ENCODE measurements at regions not wholly inside any gene's neighbourhood (a gene's known extent, or its start where the extent isn't known, plus 50 kb on each side); places are given as distances from the start of the nearest gene placed in this dataset.

DNA sequence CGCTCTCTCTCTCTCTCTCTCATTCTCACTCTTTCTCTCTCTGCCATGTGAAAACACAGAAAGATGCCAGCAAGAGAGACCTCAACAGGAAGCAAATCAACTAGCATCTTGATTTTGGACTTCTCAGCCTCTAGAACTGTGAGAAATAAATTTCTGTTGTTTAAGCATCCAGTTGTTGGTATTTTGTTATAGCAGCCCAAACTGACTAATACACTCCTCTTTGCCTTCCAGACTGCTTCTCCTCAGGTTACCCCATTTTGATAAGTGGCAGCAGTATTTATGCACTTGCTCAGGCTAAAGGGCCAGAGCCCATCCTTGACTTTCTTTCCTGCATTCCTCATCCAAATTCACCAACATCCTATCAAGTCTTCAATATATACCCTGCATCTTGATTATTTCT, 76.6 kb upstream of the NANOGP8 start:
- Histone ChIP-seq H3K4me3 (ENCODE audit: low read length) (no peak overlapping the region), H3F3A (ENCODE audit: insufficient read depth, low read length, poor library complexity, severe bottlenecking) (no peaks in the 10 kb centered on the region), H3K9me3 (ENCODE audit: low read length) (no peaks in the 10 kb centered on the region), H3K27me3 (ENCODE audit: insufficient read depth, low read depth, low read length) (no peaks in the 10 kb centered on the region), H3K4me2 (ENCODE audit: low read length) (no peak overlapping the region), H3K9me2 (ENCODE audit: insufficient read depth, low read length) (no peaks in the 10 kb centered on the region), H4K20me1 (ENCODE audit: insufficient read depth) (no peaks in the 10 kb centered on the region), H2AFZ (ENCODE audit: low read depth, low read length) (no peak overlapping the region), H3K27ac (ENCODE audit: low read length) (no peak overlapping the region), H3K79me2 (replicated peaks; ENCODE audit: insufficient read depth, low read length) (no peaks in the 10 kb centered on the region), H3K36me3 (ENCODE audit: insufficient read depth, low read length) (no peaks in the 10 kb centered on the region), H3K9ac (ENCODE audit: low read length) (no peak overlapping the region)
- no peak for TF ChIP-seq RAD21 (conservative IDR thresholded peaks at IDR 0.05)
- TF ChIP-seq, protein P1, sequence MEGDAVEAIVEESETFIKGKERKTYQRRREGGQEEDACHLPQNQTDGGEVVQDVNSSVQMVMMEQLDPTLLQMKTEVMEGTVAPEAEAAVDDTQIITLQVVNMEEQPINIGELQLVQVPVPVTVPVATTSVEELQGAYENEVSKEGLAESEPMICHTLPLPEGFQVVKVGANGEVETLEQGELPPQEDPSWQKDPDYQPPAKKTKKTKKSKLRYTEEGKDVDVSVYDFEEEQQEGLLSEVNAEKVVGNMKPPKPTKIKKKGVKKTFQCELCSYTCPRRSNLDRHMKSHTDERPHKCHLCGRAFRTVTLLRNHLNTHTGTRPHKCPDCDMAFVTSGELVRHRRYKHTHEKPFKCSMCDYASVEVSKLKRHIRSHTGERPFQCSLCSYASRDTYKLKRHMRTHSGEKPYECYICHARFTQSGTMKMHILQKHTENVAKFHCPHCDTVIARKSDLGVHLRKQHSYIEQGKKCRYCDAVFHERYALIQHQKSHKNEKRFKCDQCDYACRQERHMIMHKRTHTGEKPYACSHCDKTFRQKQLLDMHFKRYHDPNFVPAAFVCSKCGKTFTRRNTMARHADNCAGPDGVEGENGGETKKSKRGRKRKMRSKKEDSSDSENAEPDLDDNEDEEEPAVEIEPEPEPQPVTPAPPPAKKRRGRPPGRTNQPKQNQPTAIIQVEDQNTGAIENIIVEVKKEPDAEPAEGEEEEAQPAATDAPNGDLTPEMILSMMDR (IDR thresholded peaks at IDR 0.05; ENCODE audit: poor library complexity, severe bottlenecking), result no peak
- TF ChIP-seq SMC3 (conservative IDR thresholded peaks at IDR 0.05; ENCODE audit: poor library complexity), result no peak
- no peak for TF ChIP-seq TAF1 (IDR thresholded peaks at IDR 0.05; ENCODE audit: low read depth)
- TF ChIP-seq POLR2AphosphoS5 (IDR thresholded peaks at IDR 0.05), result no peak
- TF ChIP-seq, protein P2, sequence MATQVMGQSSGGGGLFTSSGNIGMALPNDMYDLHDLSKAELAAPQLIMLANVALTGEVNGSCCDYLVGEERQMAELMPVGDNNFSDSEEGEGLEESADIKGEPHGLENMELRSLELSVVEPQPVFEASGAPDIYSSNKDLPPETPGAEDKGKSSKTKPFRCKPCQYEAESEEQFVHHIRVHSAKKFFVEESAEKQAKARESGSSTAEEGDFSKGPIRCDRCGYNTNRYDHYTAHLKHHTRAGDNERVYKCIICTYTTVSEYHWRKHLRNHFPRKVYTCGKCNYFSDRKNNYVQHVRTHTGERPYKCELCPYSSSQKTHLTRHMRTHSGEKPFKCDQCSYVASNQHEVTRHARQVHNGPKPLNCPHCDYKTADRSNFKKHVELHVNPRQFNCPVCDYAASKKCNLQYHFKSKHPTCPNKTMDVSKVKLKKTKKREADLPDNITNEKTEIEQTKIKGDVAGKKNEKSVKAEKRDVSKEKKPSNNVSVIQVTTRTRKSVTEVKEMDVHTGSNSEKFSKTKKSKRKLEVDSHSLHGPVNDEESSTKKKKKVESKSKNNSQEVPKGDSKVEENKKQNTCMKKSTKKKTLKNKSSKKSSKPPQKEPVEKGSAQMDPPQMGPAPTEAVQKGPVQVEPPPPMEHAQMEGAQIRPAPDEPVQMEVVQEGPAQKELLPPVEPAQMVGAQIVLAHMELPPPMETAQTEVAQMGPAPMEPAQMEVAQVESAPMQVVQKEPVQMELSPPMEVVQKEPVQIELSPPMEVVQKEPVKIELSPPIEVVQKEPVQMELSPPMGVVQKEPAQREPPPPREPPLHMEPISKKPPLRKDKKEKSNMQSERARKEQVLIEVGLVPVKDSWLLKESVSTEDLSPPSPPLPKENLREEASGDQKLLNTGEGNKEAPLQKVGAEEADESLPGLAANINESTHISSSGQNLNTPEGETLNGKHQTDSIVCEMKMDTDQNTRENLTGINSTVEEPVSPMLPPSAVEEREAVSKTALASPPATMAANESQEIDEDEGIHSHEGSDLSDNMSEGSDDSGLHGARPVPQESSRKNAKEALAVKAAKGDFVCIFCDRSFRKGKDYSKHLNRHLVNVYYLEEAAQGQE (IDR thresholded peaks at IDR 0.05; ENCODE audit: borderline replicate concordance), result no peak
- TF ChIP-seq EZH2 (IDR thresholded peaks at IDR 0.05; ENCODE audit: borderline replicate concordance, insufficient read depth, low read length, poor library complexity, severe bottlenecking), result no peak
- TF ChIP-seq EP300 (conservative IDR thresholded peaks at IDR 0.05; ENCODE audit: poor library complexity, severe bottlenecking), result no peak
- no peak for TF ChIP-seq MXI1 (conservative IDR thresholded peaks at IDR 0.05; ENCODE audit: poor library complexity, severe bottlenecking)

DNA sequence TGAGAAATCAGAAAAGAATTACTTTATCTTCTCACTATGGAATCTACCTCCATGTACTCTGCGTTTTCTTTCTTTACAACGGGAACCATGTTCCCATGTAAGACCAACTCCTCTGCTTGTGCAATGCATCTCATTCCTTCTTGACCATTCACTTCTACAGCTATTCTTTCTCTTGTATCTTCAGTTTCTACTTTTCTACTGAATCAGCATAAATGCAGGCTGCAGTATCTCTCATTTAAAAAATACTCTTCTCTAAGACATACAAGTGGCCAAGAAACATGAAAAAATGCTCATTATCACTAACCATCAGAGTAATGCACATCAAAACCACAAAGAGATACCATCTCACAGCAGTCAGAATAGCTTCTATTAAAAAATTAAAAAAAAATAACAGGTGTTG, 74.1 kb upstream of the NANOGP8 start:
- Histone ChIP-seq H3K9me3 (ENCODE audit: low read length) (no peaks in the 10 kb centered on the region), H2AFZ (ENCODE audit: low read depth, low read length) (no peak overlapping the region), H3K4me2 (ENCODE audit: low read length) (no peak overlapping the region), H3K27me3 (ENCODE audit: insufficient read depth, low read depth, low read length) (no peaks in the 10 kb centered on the region), H3K9ac (ENCODE audit: low read length) (no peak overlapping the region), H4K20me1 (ENCODE audit: insufficient read depth) (no peaks in the 10 kb centered on the region), H3K27ac (ENCODE audit: low read length) (no peak overlapping the region), H3K4me3 (ENCODE audit: low read length) (no peak overlapping the region), H3F3A (ENCODE audit: insufficient read depth, low read length, poor library complexity, severe bottlenecking) (no peaks in the 10 kb centered on the region), H3K9me2 (ENCODE audit: insufficient read depth, low read length) (no peaks in the 10 kb centered on the region), H3K36me3 (ENCODE audit: insufficient read depth, low read length) (no peaks in the 10 kb centered on the region), H3K79me2 (replicated peaks; ENCODE audit: insufficient read depth, low read length) (no peaks in the 10 kb centered on the region)
- TF ChIP-seq TAF1 (IDR thresholded peaks at IDR 0.05; ENCODE audit: low read depth), result no peak
- no peak for TF ChIP-seq EP300 (conservative IDR thresholded peaks at IDR 0.05; ENCODE audit: poor library complexity, severe bottlenecking)
- no peak for TF ChIP-seq SMC3 (conservative IDR thresholded peaks at IDR 0.05; ENCODE audit: poor library complexity)
- TF ChIP-seq RAD21 (conservative IDR thresholded peaks at IDR 0.05), result no peak
- TF ChIP-seq, protein P1 (IDR thresholded peaks at IDR 0.05; ENCODE audit: poor library complexity, severe bottlenecking), result no peak
- no peak for TF ChIP-seq MXI1 (conservative IDR thresholded peaks at IDR 0.05; ENCODE audit: poor library complexity, severe bottlenecking)
- TF ChIP-seq, protein P2 (IDR thresholded peaks at IDR 0.05; ENCODE audit: borderline replicate concordance), result no peak
- TF ChIP-seq EZH2 (IDR thresholded peaks at IDR 0.05; ENCODE audit: borderline replicate concordance, insufficient read depth, low read length, poor library complexity, severe bottlenecking), result no peak
- TF ChIP-seq POLR2AphosphoS5 (IDR thresholded peaks at IDR 0.05), result no peak

Measured in neural cell (in vitro differentiated cells).